ENCODE measurements at regions not wholly inside any gene's neighbourhood (a gene's known extent, or its start where the extent isn't known, plus 50 kb on each side); places are given as distances from the start of the nearest gene placed in this dataset.

- ChIA-PET POLR2A (no interaction called here), CTCF (interaction anchor here (1.8 kb wide), 1 partner anchor 156 kb away, joined by 8 read pairs; no protein-coding TSS in a partner anchor)
- no peak for TF ChIP-seq CTCF (IDR thresholded peaks at IDR 0.05; ENCODE audit: insufficient read depth, low read depth, low read length)
- H3K27me3 ChIP-seq (ENCODE audit: control insufficient read depth, insufficient read depth, low read length): no peaks in the 10 kb centered on the region
- H3K36me3 ChIP-seq (ENCODE audit: control insufficient read depth, insufficient read depth, low read length): no peaks in the 10 kb centered on the region
- no peak overlapping the region for H3K4me3 ChIP-seq (ENCODE audit: low read depth, low read length)
- DNase-seq (ENCODE audit: low read depth): no peak
Observed at GRCh38 chr9:78595200-78595945, 298.4 kb downstream of the PSAT1 start.

GRCh38 chr9:78596346-78596745, 299.4 kb downstream of the PSAT1 start:
- H3K36me3 ChIP-seq (ENCODE audit: control insufficient read depth, insufficient read depth, low read length): no peaks in the 10 kb centered on the region
- H3K27me3 ChIP-seq (ENCODE audit: control insufficient read depth, insufficient read depth, low read length): no peaks in the 10 kb centered on the region
- no peak for DNase-seq (ENCODE audit: low read depth)
- H3K4me3 ChIP-seq (ENCODE audit: low read depth, low read length): no peak overlapping the region
- ChIA-PET POLR2A (no interaction called here), CTCF (interaction anchor here (1.0 kb wide), 1 partner anchor 24 kb away, joined by 3 read pairs; no protein-coding TSS in a partner anchor)
- no peak for TF ChIP-seq CTCF (IDR thresholded peaks at IDR 0.05; ENCODE audit: insufficient read depth, low read depth, low read length)

- no peak for TF ChIP-seq CTCF (IDR thresholded peaks at IDR 0.05; ENCODE audit: insufficient read depth, low read depth, low read length)
- no peak overlapping the region for H3K4me3 ChIP-seq (ENCODE audit: low read depth, low read length)
- DNase-seq (ENCODE audit: low read depth): no peak
- ChIA-PET CTCF (no interaction called here), POLR2A (no interaction called here)
- no peaks in the 10 kb centered on the region for H3K36me3 ChIP-seq (ENCODE audit: control insufficient read depth, insufficient read depth, low read length)
- no peaks in the 10 kb centered on the region for H3K27me3 ChIP-seq (ENCODE audit: control insufficient read depth, insufficient read depth, low read length)
Observed at GRCh38 chr9:78598120-78598519, 301.2 kb downstream of the PSAT1 start.

GRCh38 chr9:78599926-78600325, 303.0 kb downstream of the PSAT1 start:
- POLR2A ChIA-PET: no interaction called here
- TF ChIP-seq CTCF (IDR thresholded peaks at IDR 0.05; ENCODE audit: insufficient read depth, low read depth, low read length): no peak
- DNase-seq (ENCODE audit: low read depth): no peak
- CTCF ChIA-PET: interaction anchor here (0.7 to 1.2 kb wide), 2 partner anchors 233 to 1288 kb away, joined by 3 read pairs; no protein-coding TSS in a partner anchor
- no peak overlapping the region for H3K4me3 ChIP-seq (ENCODE audit: low read depth, low read length)
- no peaks in the 10 kb centered on the region for H3K27me3 ChIP-seq (ENCODE audit: control insufficient read depth, insufficient read depth, low read length)
- H3K36me3 ChIP-seq (ENCODE audit: control insufficient read depth, insufficient read depth, low read length): no peaks in the 10 kb centered on the region

GRCh38 chr9:78601957-78602565, 305.1 kb downstream of the PSAT1 start:
- peak; percentile 81 for TF ChIP-seq CTCF (IDR thresholded peaks at IDR 0.05; ENCODE audit: insufficient read depth, low read depth, low read length)
- no peak for DNase-seq (ENCODE audit: low read depth)
- Histone ChIP-seq H3K4me3 (ENCODE audit: low read depth, low read length) (no peak overlapping the region), H3K36me3 (ENCODE audit: control insufficient read depth, insufficient read depth, low read length) (no peaks in the 10 kb centered on the region), H3K27me3 (ENCODE audit: control insufficient read depth, insufficient read depth, low read length) (no peaks in the 10 kb centered on the region)
- CTCF ChIA-PET: interaction anchor here (0.6 to 1.3 kb wide), 7 partner anchors 9 to 591 kb away, joined by 3 to 8 read pairs (median 3); no protein-coding TSS in a partner anchor
- POLR2A ChIA-PET: no interaction called here

All from BJ (cell line).